Right lobe of liver (tissue), 6 donors: ENCODE measurements at regions not wholly inside any gene's neighbourhood (a gene's known extent, or its start where the extent isn't known, plus 50 kb on each side); places are given as distances from the start of the nearest gene placed in this dataset.
"Not testable (repeated sequence)": the region's sequence is repeated elsewhere in the genome, so short reads cannot be mapped to it uniquely, and the experiment has no call there.

Experiments used
- ATAC-seq, 4 donors: fragments of 200-7000 bp; cut with Tn5 transposase; one replicate each; pipeline ENCODE4 v1.9.1; 2020; ENCODE audit warnings: mild to moderate bottlenecking in 4 of 4, moderate library complexity in 4 of 4
- DNase-seq, 3 donors: peaks; one replicate each; pipeline ENCODE4 v3.0.0-alpha.2; 2020
- H3K27ac ChIP-seq, 3 donors: fragments of 200-600 bp; one replicate each; pipeline ENCODE4 v1.8.0; 2022
- H3K27me3 ChIP-seq, 2 donors: fragments of 200-600 bp; one replicate each; pipeline ENCODE4 v1.8.0; 2022
- H3K36me3 ChIP-seq, 4 donors: fragments of 200-600 bp; sonication (generic) in 1 of 4; one replicate each; pipeline versions ENCODE4 v1.5.1 to v1.8.0; 2017 to 2022; ENCODE audit warnings: control low read depth in 1 of 4
- H3K4me1 ChIP-seq, 4 donors: fragments of 200-600 bp; sonication (generic) in 1 of 4; one replicate each; pipeline versions ENCODE4 v1.5.1 to v1.8.0; 2017 to 2022; ENCODE audit warnings: control low read depth in 1 of 4
- H3K4me3 ChIP-seq, 3 donors: fragments of 200-600 bp; one replicate each; pipeline ENCODE4 v1.8.0; 2022
- H3K9me3 ChIP-seq, 4 donors: fragments of 200-600 bp; sonication (generic) in 1 of 4; one replicate each; pipeline versions ENCODE4 v1.5.1 to v1.8.0; 2017 to 2022; ENCODE audit warnings: control low read depth in 1 of 4
- POLR2A ChIP-seq: fragments of 450-650 bp; IDR thresholded peaks from one replicate; pipeline ENCODE4 v1.6.1; 2017; ENCODE audit warnings: antibody characterized with exemption, mild to moderate bottlenecking
- WGBS: methylation state at CpG from one replicate; pipeline ENCODE4 v1.1.6; 2018; ENCODE audit warnings: low coverage, low lambda C conversion rate; ENCODE audit not compliant: insufficient coverage; ENCODE audit errors: missing lambda C conversion rate; 5-methylcytosine and 5-hydroxymethylcytosine counted together
- intact Hi-C, 2 donors: fragments of 100-400 bp; cut with DNase I; formaldehyde crosslinking; loops; one replicate each; pipeline versions ENCODE4 v1.11.2 to v1.14.1; 2022
- TF ChIP-seq, protein P1 (sequence below), 4 donors: fragments of 200-600 bp in 3 of 4; fragments of 450-650 bp in 1 of 4; IDR thresholded peaks; one replicate each; pipeline versions ENCODE4 v1.5.1 to v1.8.0; 2016 to 2022; ENCODE audit warnings: antibody characterized with exemption in 4 of 4, mild to moderate bottlenecking in 2 of 4
- donor health status: DM: no; HTN: yes; CAD: no.
- donor health status: DM: no; HTN: no; CAD: no.
- donor health status: DM: no; HTN: no; CAD: no.
- donor health status: DM: no; HTN: yes; CAD: no.
- donor health status: DM: no; HTN: yes; CAD: no.

DNA sequence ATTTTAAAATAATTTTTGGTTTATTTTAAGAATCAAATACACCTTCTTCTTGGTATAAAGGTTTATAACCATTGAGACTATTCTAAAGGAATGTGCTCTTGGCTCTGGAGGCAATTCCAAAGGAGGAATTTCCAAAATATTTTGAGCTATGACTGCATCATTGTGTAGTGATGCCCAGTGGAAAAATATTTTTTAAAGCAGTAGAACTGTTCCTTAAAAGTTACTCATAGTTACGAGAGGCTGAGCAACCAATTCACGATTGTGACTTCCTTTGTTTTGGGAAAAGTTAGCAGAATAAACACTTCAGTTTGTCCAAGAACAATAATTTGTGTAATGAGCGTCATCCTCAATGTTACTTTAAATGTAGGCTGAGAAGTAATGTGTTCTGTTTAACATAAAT lies 233.6 kb downstream of the BAMBI start:
- DNase-seq (no peak), ATAC-seq (no peak)
- H3K4me1 ChIP-seq, result no peaks in the 10 kb centered on the region
- H3K4me3 ChIP-seq, result no peak overlapping the region
- intact Hi-C loops, result no loop called here
- H3K27me3 ChIP-seq, result no peaks in the 10 kb centered on the region
- WGBS, result 74% methylated on average over 3 of the region's 3 CpGs
- no peak overlapping the region for H3K27ac ChIP-seq
- H3K9me3 ChIP-seq, result no peaks in the 10 kb centered on the region
- no peaks in the 10 kb centered on the region for H3K36me3 ChIP-seq
- TF ChIP-seq POLR2A, result no peak
- TF ChIP-seq, protein P1, sequence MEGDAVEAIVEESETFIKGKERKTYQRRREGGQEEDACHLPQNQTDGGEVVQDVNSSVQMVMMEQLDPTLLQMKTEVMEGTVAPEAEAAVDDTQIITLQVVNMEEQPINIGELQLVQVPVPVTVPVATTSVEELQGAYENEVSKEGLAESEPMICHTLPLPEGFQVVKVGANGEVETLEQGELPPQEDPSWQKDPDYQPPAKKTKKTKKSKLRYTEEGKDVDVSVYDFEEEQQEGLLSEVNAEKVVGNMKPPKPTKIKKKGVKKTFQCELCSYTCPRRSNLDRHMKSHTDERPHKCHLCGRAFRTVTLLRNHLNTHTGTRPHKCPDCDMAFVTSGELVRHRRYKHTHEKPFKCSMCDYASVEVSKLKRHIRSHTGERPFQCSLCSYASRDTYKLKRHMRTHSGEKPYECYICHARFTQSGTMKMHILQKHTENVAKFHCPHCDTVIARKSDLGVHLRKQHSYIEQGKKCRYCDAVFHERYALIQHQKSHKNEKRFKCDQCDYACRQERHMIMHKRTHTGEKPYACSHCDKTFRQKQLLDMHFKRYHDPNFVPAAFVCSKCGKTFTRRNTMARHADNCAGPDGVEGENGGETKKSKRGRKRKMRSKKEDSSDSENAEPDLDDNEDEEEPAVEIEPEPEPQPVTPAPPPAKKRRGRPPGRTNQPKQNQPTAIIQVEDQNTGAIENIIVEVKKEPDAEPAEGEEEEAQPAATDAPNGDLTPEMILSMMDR (IDR thresholded peaks at IDR 0.05), result no peak

DNA sequence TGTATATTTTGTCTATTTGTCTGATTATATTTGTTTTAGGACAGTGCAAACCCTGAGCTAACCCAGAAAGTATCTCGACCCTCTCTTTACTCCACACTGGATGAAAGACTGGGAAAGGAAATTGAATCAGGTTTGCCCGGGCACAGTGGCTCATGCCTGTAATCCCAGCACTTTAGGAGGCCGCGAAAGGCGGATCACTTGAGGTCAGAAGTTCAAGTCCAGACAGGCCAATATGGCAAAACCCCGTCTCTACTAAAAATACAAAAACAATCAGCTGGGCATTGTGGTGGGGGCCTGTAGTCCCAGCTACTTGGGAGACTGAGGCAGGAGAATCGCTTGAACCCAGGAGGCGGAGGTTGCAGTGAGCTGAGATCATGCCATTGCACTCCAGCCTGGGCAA lies 234.2 kb downstream of the BAMBI start:
- H3K27ac ChIP-seq, H3K36me3 ChIP-seq, H3K27me3 ChIP-seq, H3K4me3 ChIP-seq, intact Hi-C loops, DNase-seq, ATAC-seq, H3K4me1 ChIP-seq, H3K9me3 ChIP-seq: not testable (repeated sequence)
- 80% methylated on average over 8 of the region's 8 CpGs for WGBS

DNA sequence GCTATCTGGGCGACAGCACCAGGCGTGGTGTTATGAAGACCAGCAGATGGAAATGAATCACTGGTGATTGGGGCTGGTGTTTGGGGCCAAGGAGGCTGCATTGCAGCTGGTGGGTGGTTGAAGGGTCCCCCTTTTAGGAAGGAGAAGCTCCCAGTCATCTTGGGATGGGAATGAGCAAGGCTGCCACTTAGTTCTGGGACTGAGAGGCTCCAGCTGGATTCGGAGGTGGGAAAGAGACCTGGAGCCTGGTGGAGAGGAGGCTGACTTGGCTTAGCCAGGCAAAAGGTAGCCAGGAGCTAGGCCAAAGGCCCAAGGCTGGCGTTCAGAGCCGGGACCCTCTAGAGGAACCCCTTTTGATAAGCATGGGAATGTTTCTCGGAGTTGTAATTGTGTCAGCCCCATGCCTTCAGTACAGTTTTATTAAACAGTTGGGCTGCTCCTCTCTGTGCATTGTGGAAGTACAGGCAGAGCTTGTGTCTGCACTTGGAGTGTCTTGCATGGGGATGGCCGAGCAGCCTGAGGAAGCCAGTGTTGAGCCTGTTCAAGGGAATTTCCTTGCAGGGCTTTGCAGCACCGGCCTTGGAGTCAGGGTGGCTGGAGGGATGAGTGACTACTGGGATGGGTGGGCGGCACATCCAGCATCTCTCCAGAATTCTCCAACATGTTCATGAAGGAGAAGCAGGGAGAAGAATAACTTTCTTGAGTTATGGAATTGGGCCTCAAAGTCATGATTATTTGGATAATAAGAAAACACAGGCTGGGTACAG lies 234.9 kb downstream of the BAMBI start:
- Histone ChIP-seq H3K4me1 (no peaks in the 10 kb centered on the region), H3K9me3 (no peaks in the 10 kb centered on the region), H3K4me3 (no peak overlapping the region), H3K27me3 (no peaks in the 10 kb centered on the region), H3K36me3 (no peaks in the 10 kb centered on the region), H3K27ac (no peak overlapping the region)
- intact Hi-C loops, result no loop called here
- ATAC-seq (no peak), DNase-seq (no peak)
- 85% methylated on average over 4 of the region's 9 CpGs for WGBS
- TF ChIP-seq POLR2A, result no peak
- TF ChIP-seq, protein P1 (IDR thresholded peaks at IDR 0.05), result no peak

- no peak overlapping the region for H3K27ac ChIP-seq
- no peak overlapping the region for H3K4me3 ChIP-seq
- DNase-seq, result no peak
Observed at GRCh38 chr10:28913436-28914237, 236.3 kb downstream of the BAMBI start.

More at GRCh38 chr10:28913436-28914237, 236.3 kb downstream of the BAMBI start:
- no peak for TF ChIP-seq POLR2A
- TF ChIP-seq, protein P1 (IDR thresholded peaks at IDR 0.05), result no peak
- WGBS, result 73% methylated on average over 12 of the region's 12 CpGs
- ATAC-seq, result no peak
- intact Hi-C loops, result no loop called here
- Histone ChIP-seq H3K27me3 (no peaks in the 10 kb centered on the region), H3K4me1 (no peaks in the 10 kb centered on the region), H3K9me3 (no peaks in the 10 kb centered on the region), H3K36me3 (no peaks in the 10 kb centered on the region)
